Forelimb muscle (tissue), 1 donor: ENCODE measurements at regions not wholly inside any gene's neighbourhood (a gene's known extent, or its start where the extent isn't known, plus 50 kb on each side); places are given as distances from the start of the nearest gene placed in this dataset.
"Not testable (repeated sequence)": the region's sequence is repeated elsewhere in the genome, so short reads cannot be mapped to it uniquely, and the experiment has no call there.

Experiments
- DNase-seq: peaks from one replicate; pipeline ENCODE4 v3.0.0-alpha.2; 2013; ENCODE audit warnings: low read depth

DNA sequence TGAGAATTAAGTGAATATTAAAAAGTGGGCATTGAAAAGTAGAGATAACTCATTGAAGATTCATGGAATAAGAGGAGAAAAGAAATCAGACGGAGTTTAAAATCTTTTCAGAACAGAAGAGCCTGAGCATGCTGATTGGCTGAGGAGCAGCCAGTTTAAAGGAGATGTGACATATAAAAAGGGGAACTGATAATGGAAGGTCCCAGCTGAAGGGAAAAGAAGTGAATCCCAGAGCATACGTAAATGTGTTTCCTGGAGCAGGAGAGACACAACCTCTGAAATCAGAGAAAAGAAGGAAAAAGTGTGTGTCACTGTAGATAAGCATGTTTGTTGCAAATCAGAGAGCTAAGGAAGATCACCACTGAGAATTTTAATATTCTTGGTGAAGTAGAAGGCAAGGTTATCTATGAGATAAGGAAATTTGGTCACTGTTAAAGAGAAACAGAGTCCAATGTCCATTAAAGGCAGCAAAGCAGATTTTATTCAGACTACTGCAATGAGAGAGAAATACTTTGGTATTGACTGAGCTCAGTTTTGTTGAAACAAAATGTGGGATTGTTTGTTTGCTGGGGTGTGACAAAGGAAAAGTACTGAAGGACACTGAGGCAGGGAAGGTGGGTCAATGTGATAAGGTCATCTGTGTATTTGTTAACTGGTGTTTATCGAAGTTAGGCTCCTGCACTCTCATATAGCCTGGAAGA lies 84.6 kb upstream of the WDR72 start:
- no peak for DNase-seq

DNA sequence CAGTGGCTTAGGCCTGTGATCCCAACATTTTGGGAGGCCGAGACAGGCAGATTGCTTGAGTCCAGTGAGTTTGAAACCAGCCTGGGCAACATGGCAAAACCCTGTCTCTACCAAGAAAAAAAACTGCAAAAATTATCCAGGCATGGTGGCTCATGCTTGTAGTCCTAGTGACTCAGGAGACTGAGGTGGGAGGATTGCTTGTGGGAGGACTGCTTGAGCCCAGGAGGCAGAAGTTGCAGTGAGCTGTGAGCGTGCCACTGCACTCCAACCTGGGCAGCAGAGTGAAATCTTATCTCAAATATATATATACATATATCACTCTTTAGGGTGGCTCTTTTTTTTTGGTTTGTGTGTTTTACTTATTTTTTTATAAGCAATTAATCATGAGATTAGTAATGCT lies 83.7 kb upstream of the WDR72 start:
- no peak for DNase-seq

DNA sequence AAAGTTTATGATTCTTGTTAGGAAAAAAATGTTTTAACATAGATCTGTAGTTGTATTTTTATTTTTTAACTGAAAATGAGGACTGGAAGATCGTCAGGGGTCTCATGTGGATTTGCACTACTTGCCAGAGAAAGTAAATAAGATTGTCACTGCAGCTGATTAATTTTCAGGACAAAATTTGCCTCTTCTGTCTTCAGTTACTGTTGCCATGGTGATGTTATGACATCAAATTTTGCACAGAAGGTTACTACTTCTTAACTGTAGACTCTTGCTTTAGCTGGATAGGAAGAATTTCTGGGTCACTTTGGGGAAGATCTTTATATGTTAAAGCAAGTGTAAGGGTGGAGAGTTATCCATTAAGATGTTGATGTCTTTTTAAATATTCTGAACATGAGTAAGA lies 82.2 kb upstream of the WDR72 start:
- DNase-seq, result peak; percentile 14

DNA sequence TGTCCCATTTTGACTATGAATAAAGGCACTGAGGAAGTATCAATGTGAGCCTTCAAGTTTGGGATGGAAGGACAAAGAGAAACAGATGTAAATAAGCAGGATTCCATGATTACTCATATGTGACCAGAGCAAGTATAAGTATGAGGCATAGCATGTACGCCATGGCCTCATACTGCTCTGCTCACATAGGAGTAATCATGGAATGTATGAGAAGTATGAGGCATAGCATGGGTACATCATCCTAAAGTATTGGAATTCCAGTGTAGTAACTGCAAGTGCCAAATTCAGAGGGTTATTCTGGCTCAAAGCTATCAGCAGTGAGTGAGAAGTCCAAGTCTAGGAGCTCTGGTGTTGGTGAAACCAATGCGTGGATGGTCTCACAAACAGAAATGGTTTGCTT lies 81.2 kb upstream of the WDR72 start:
- no peak for DNase-seq

- DNase-seq, result no peak
Observed at GRCh38 chr15:53837263-53837662, 77.8 kb upstream of the WDR72 start.

DNA sequence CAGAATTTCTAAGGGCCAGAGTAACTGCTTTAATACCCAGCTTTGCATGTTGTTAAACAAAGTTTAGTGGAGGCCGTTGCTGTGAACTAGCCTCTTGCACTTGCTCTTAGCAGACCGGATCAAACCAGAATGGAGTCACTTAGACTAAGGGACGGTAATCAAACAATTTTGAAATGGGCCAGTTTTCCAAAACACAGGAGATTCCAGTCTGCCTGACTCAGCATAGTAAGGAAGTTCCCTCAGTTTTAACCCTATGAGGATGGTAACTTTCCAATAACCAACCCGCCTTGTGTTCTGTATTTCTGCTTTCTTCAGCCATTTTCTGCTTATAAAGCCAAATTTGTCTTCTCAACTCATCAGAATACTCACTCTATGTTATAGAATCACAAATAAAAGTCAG lies 77.2 kb upstream of the WDR72 start:
- peak; percentile 6 for DNase-seq

DNA sequence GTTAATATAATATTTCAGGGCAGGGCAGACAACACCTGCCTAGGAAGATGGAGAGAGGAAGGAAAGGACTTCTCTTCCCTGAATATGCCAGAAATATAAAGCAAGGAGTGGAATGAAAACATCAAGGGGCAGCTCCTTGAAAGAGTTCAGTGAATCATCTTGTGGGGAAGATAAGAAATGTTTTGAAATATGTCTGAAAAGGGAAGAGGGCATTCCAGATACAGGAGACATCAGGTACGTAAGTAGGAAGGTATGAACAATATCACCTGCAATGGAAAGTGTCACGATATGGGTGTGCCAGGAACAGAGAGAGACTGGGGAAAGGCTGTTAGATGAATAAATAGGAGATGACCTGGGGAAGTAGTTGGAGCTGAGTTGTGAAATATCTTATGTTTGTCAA lies 75.8 kb upstream of the WDR72 start:
- no peak for DNase-seq

DNA sequence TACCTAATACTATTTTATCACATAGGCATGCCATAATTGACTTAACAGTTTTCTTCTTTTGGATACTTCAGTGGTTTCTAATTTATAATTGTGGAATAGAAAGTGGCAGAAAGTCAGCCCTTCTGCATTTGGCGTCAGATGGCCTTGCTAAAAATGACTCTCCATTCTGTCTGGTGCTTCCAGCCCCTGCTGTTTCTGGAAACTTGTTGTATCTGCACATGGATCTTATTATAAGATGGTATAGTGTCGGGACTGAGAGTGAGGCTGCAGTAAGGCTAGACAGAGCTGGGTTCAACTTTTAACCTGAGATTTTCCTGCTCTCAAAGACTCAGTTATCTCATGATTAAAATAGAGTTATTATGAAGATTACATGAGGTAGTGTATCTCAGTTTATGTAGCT lies 74.8 kb upstream of the WDR72 start:
- no peak for DNase-seq

- peak; percentile 87 for DNase-seq
Observed at GRCh38 chr15:53833134-53833624, 73.7 kb upstream of the WDR72 start.

- peak; percentile 11 for DNase-seq
Observed at GRCh38 chr15:53831907-53832770, 72.7 kb upstream of the WDR72 start.

DNA sequence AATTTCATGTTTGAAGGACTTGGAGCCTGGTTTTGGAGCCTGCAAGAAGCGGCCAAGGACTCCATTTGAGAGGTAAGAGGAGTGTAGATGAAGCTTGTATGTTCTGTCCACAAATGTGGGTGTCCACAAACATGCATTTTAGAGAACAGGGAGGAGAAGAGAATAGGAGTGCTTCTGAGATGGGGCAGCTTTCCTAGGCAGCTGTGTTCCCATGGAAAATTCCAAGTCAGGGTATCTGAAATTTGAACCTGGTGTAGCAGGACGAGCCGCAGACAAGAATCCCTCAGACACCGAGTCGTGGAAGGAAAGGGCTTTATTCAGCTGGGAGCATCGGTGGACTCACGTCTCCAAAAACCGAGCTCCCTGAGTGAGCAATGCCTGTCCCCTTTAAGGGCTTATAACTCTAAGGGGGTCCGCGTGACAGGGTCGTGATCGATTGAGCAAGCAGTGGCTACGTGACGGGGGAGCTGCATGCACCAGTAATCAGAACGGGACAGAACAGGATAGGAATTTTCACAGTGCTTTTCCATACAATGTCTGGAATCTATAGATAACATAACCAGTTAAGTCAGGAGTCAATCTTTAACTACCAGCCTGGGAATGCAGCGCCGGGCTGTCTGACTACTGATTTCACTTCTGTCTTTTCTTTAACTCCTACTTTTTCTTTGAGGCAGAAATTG lies 71.4 kb upstream of the WDR72 start:
- DNase-seq, result no peak

GRCh38 chr15:53829923-53830459 lies 70.5 kb upstream of the WDR72 start:
- no peak for DNase-seq

- no peak for DNase-seq
Observed at GRCh38 chr15:53829471-53829870, 70.0 kb upstream of the WDR72 start.

- no peak for DNase-seq
Observed at GRCh38 chr15:53827355-53827754, 67.9 kb upstream of the WDR72 start.

GRCh38 chr15:53811530-53811929 lies 52.1 kb upstream of the WDR72 start:
- DNase-seq, result peak; percentile 51

DNA sequence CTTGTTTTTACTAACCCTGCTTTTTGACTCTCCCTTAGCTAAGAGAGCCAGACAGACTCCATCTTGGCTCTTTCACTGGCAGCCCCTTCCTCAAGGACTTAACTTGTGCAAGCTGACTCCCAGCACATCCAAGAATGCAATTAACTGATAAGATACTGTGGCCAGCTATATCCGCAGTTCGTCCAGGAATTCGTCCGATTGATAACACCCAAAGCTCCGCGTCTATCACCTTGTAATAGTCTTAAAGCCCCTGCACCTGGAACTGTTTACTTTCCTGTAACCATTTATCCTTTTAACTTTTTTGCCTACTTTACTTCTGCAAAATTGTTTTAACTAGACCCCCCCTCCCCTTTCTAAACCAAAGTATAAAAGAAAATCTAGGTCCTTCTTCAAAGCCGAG lies 50.8 kb upstream of the WDR72 start:
- DNase-seq, result not testable (repeated sequence)
